ENCODE measurements at regions not wholly inside any gene's neighbourhood (a gene's known extent, or its start where the extent isn't known, plus 50 kb on each side); places are given as distances from the start of the nearest gene placed in this dataset.

DNA sequence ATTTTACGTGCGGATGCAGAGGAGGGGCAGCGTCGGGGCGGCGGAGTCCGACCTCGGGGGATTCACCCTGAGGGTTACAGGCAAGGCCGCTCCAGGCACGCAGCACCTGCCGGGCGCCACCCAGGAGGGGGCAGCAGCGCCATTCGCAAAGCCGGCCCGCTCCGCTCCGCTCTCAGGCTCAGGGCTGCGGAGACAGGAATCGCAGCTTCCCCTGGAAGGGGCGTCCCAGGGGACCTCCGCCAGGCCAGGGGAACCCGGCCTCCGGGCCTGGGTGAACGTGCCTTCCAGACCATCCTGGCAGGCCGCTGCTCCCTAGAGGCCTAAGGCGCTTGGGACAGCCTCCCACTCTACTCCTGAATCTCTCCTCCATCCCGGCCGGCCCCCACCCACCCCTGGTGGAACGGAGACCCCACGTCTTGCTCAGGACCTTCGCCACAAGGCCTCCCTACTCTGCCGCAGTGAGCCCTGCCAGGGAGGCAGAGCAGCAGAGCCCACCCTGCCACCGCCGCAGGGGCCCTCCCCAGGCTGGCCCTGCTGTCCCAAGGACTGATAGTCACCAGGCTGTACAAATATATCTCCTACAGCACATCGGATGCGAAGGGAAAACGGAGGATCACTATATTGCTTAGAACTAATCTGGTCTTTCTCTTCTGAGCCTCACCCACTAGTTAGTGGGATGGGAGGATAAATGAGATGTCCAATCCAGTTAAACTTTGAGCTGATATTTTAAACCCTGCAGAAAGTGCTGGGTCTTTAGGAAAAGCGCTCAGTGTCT, 115.0 kb downstream of the SMIM20 start (continued):
- TF ChIP-seq, protein P1, sequence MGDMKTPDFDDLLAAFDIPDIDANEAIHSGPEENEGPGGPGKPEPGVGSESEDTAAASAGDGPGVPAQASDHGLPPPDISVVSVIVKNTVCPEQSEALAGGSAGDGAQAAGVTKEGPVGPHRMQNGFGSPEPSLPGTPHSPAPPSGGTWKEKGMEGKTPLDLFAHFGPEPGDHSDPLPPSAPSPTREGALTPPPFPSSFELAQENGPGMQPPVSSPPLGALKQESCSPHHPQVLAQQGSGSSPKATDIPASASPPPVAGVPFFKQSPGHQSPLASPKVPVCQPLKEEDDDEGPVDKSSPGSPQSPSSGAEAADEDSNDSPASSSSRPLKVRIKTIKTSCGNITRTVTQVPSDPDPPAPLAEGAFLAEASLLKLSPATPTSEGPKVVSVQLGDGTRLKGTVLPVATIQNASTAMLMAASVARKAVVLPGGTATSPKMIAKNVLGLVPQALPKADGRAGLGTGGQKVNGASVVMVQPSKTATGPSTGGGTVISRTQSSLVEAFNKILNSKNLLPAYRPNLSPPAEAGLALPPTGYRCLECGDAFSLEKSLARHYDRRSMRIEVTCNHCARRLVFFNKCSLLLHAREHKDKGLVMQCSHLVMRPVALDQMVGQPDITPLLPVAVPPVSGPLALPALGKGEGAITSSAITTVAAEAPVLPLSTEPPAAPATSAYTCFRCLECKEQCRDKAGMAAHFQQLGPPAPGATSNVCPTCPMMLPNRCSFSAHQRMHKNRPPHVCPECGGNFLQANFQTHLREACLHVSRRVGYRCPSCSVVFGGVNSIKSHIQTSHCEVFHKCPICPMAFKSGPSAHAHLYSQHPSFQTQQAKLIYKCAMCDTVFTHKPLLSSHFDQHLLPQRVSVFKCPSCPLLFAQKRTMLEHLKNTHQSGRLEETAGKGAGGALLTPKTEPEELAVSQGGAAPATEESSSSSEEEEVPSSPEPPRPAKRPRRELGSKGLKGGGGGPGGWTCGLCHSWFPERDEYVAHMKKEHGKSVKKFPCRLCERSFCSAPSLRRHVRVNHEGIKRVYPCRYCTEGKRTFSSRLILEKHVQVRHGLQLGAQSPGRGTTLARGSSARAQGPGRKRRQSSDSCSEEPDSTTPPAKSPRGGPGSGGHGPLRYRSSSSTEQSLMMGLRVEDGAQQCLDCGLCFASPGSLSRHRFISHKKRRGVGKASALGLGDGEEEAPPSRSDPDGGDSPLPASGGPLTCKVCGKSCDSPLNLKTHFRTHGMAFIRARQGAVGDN (IDR thresholded peaks at IDR 0.05): no peak
- no peak for TF ChIP-seq MTA3 (IDR thresholded peaks at IDR 0.05; ENCODE audit: borderline replicate concordance, low read length)
- TF ChIP-seq ZNF274 (IDR thresholded peaks at IDR 0.05; ENCODE audit: insufficient read depth, insufficient read length): no peak
- TF ChIP-seq, protein P2, sequence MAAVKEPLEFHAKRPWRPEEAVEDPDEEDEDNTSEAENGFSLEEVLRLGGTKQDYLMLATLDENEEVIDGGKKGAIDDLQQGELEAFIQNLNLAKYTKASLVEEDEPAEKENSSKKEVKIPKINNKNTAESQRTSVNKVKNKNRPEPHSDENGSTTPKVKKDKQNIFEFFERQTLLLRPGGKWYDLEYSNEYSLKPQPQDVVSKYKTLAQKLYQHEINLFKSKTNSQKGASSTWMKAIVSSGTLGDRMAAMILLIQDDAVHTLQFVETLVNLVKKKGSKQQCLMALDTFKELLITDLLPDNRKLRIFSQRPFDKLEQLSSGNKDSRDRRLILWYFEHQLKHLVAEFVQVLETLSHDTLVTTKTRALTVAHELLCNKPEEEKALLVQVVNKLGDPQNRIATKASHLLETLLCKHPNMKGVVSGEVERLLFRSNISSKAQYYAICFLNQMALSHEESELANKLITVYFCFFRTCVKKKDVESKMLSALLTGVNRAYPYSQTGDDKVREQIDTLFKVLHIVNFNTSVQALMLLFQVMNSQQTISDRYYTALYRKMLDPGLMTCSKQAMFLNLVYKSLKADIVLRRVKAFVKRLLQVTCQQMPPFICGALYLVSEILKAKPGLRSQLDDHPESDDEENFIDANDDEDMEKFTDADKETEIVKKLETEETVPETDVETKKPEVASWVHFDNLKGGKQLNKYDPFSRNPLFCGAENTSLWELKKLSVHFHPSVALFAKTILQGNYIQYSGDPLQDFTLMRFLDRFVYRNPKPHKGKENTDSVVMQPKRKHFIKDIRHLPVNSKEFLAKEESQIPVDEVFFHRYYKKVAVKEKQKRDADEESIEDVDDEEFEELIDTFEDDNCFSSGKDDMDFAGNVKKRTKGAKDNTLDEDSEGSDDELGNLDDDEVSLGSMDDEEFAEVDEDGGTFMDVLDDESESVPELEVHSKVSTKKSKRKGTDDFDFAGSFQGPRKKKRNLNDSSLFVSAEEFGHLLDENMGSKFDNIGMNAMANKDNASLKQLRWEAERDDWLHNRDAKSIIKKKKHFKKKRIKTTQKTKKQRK (IDR thresholded peaks at IDR 0.05; ENCODE audit: low read depth, low read length): no peak
- TF ChIP-seq RAD21 (IDR thresholded peaks at IDR 0.05; ENCODE audit: insufficient read depth, low read depth, low read length): peak; percentile 93
- no peak for TF ChIP-seq PAX8 (IDR thresholded peaks at IDR 0.05)
- TF ChIP-seq NFYB (IDR thresholded peaks at IDR 0.05; ENCODE audit: insufficient read depth, low read depth, low read length): no peak
- TF ChIP-seq JUNB (IDR thresholded peaks at IDR 0.05): no peak
- TF ChIP-seq SUZ12 (IDR thresholded peaks at IDR 0.05; ENCODE audit: unreplicated experiment): no peak
- no peak for TF ChIP-seq PAX5 (IDR thresholded peaks at IDR 0.05; ENCODE audit: borderline replicate concordance, low read depth, low read length)
- 0 out of 2 replicates have a peak, but pooled peaks have one; percentile 17 for TF ChIP-seq EED (IDR thresholded peaks at IDR 0.05; ENCODE audit: low read depth)
- peak; percentile 43; the same call in 1 of the 2 replicates for TF ChIP-seq SMARCA5 (IDR thresholded peaks at IDR 0.05)
- TF ChIP-seq, protein P3, sequence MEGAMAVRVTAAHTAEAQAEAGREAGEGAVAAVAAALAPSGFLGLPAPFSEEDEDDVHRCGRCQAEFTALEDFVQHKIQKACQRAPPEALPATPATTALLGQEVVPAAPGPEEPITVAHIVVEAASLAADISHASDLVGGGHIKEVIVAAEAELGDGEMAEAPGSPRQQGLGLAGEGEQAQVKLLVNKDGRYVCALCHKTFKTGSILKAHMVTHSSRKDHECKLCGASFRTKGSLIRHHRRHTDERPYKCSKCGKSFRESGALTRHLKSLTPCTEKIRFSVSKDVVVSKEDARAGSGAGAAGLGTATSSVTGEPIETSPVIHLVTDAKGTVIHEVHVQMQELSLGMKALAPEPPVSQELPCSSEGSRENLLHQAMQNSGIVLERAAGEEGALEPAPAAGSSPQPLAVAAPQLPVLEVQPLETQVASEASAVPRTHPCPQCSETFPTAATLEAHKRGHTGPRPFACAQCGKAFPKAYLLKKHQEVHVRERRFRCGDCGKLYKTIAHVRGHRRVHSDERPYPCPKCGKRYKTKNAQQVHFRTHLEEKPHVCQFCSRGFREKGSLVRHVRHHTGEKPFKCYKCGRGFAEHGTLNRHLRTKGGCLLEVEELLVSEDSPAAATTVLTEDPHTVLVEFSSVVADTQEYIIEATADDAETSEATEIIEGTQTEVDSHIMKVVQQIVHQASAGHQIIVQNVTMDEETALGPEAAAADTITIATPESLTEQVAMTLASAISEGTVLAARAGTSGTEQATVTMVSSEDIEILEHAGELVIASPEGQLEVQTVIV (IDR thresholded peaks at IDR 0.05; ENCODE audit: borderline replicate concordance, partially characterized antibody): no peak
- no peak for TF ChIP-seq BACH1 (IDR thresholded peaks at IDR 0.05; ENCODE audit: borderline replicate concordance)
- no peak for TF ChIP-seq POLR2A (IDR thresholded peaks at IDR 0.05; ENCODE audit: low read depth, low read length)
- TF ChIP-seq, protein P4, sequence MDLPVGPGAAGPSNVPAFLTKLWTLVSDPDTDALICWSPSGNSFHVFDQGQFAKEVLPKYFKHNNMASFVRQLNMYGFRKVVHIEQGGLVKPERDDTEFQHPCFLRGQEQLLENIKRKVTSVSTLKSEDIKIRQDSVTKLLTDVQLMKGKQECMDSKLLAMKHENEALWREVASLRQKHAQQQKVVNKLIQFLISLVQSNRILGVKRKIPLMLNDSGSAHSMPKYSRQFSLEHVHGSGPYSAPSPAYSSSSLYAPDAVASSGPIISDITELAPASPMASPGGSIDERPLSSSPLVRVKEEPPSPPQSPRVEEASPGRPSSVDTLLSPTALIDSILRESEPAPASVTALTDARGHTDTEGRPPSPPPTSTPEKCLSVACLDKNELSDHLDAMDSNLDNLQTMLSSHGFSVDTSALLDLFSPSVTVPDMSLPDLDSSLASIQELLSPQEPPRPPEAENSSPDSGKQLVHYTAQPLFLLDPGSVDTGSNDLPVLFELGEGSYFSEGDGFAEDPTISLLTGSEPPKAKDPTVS (IDR thresholded peaks at IDR 0.05; ENCODE audit: low read depth, low read length): no peak
- no peak for TF ChIP-seq TAF1 (IDR thresholded peaks at IDR 0.05; ENCODE audit: borderline replicate concordance, low read depth, low read length)
- no peak for TF ChIP-seq SREBF2 (IDR thresholded peaks at IDR 0.05; ENCODE audit: low read length)
- peak; percentile 55; the same call in 1 of the 3 replicates for TF ChIP-seq POU2F2 (IDR thresholded peaks at IDR 0.05; ENCODE audit: borderline replicate concordance, low read depth, low read length)
